ENCODE measurements at regions not wholly inside any gene's neighbourhood (a gene's known extent, or its start where the extent isn't known, plus 50 kb on each side); places are given as distances from the start of the nearest gene placed in this dataset.
A peak's percentile ranks its signal among the peaks of the same experiment; 100 is the strongest.
"Not testable (repeated sequence)": the region's sequence is repeated elsewhere in the genome, so short reads cannot be mapped to it uniquely, and the experiment has no call there.

DNA sequence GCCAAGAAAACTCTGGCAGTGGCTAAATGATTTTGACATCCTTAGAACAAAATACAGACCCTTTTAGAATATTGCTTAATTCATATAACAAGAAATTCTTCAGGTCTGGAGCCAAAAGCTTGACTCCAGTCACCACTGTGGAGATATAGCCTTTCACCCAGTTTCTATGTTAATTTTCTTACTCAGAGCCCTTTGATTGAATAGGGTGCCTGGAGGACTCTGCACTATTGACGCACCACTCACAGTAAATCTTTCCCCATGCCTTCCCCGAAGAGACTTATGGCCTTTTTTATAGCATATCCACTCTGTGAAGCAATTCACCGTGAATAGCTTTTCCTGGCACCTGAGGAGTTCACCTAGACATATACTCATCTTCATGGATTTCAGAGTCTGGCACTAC, 613.8 kb downstream of the ZWINT start:
- no peak for DNase-seq (ENCODE audit: low read depth)
- H3K4me3 ChIP-seq (ENCODE audit: low read depth, low read length) = no peak overlapping the region
- TF ChIP-seq, protein P1, sequence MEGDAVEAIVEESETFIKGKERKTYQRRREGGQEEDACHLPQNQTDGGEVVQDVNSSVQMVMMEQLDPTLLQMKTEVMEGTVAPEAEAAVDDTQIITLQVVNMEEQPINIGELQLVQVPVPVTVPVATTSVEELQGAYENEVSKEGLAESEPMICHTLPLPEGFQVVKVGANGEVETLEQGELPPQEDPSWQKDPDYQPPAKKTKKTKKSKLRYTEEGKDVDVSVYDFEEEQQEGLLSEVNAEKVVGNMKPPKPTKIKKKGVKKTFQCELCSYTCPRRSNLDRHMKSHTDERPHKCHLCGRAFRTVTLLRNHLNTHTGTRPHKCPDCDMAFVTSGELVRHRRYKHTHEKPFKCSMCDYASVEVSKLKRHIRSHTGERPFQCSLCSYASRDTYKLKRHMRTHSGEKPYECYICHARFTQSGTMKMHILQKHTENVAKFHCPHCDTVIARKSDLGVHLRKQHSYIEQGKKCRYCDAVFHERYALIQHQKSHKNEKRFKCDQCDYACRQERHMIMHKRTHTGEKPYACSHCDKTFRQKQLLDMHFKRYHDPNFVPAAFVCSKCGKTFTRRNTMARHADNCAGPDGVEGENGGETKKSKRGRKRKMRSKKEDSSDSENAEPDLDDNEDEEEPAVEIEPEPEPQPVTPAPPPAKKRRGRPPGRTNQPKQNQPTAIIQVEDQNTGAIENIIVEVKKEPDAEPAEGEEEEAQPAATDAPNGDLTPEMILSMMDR (IDR thresholded peaks at IDR 0.05; ENCODE audit: insufficient read depth, low read depth, low read length) = no peak

DNA sequence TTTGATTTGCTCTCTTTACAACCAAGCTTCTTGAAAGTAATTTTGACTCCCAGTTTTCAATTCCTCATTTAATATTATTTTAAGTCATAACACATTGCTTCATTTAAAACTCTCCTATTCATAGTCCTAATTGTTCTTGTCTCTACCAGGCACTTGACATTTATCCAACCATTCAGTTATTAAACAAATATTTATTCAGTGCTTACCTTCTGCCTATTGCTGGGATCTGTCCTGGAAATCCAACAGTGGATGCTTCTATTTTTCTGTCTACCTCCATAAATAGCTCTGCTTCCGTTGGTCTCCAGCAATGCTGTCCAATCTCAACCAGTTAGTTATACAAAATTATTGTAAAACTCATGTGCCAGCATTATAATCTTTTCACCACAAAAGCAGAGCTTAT, 615.1 kb downstream of the ZWINT start:
- no peak overlapping the region for H3K4me3 ChIP-seq (ENCODE audit: low read depth, low read length)
- no peak for DNase-seq (ENCODE audit: low read depth)
- TF ChIP-seq, protein P1 (IDR thresholded peaks at IDR 0.05; ENCODE audit: insufficient read depth, low read depth, low read length) = no peak

DNA sequence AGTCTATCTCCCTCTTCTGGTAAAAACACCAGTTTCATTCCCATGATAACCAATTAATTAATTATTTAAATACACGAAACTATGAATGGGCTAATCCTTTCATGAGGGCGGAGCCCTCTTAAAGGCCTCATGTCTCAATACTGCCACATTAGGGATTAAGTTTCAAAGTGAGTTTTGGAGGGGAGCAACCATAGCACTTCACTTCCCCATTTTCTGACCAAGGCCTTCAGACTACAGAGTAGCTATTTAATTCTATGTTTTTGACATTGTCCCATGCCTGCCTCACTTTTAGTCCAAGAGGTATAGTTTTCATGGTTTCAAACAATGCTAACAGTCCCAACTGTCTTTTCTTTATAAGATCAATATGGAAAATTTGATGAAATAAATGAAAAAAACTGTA, 618.6 kb downstream of the ZWINT start:
- TF ChIP-seq, protein P1 (IDR thresholded peaks at IDR 0.05; ENCODE audit: insufficient read depth, low read depth, low read length) = no peak
- no peak for DNase-seq (ENCODE audit: low read depth)
- H3K4me3 ChIP-seq (ENCODE audit: low read depth, low read length) = no peak overlapping the region

DNA sequence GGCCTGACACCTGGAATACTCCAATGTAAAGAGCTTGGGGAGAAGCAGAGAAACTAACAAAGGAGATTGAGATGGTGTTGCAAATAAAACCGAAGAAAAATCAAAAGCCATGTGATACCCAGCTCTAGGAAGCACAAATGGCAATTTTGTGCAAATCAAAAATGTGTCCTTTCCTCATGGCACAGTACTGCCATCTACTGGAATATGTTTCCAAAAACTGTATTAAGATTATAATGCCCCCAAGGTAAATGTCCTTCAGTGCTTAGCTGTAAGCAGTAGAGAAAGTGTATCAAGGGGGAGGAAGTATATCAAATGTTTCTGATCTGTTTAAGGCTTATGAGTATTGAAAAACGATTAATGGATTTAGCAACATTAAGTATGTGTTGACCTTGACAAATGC, 620.3 kb downstream of the ZWINT start:
- DNase-seq (ENCODE audit: low read depth) = peak; percentile 1
- H3K4me3 ChIP-seq (ENCODE audit: low read depth, low read length) = not testable (repeated sequence)

DNA sequence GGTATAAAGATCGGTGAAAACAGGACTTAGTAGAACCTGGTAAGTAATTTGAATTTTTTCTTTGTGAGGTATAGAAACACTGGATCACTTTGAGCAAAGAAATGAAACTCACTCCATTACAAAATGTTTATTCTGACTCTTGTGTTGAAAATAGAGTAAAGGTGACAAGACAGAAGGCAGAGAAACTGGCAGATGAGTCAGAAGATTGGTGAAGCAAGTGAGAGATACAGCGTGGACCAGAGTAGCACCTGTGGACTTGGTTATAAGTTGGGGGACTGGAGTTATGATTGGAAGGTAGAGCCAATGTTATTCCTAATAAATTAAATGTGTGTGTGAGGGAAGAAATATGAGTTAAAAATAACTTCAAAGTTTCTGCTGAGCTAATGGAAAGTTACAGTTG, 620.9 kb downstream of the ZWINT start:
- H3K4me3 ChIP-seq (ENCODE audit: low read depth, low read length) = no peak overlapping the region
- DNase-seq (ENCODE audit: low read depth) = no peak
- TF ChIP-seq, protein P1 (IDR thresholded peaks at IDR 0.05; ENCODE audit: insufficient read depth, low read depth, low read length) = no peak

DNA sequence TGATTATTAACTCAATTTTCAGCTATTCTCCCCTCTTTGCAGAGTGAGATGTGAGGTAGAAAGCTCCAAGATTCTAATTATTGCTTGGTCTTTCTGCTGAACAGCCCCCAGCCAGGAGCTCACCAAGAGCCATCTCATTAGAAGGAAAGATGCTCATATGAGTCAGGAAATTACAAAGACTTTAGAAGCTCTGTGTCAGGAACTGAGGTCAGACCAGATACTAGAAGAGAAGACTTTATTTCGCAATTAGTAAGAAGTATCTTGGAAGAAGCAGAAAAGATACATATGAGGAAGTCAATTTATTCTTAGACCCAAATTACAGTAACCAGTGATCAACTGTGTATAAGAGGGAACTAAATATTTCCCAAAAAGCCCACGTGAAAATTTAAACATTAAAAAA, 626.9 kb downstream of the ZWINT start:
- no peak overlapping the region for H3K4me3 ChIP-seq (ENCODE audit: low read depth, low read length)

DNA sequence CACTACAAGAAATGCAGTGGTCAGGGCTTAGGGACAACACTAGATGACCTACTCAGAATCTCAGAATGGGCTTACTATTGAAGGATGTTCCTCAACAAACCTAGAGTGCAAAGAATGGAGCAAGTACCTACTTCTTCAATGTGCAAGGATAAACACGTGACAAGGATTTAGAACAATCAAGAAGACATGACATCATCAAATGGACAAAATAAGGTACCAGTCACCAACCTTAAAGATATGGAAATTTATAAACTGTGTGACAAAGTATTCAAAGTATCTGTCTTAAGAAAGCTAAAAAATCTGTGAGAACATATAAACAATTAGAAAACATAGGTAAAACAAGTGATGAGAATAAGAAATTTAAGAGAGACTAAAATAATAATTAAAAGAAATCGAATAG, 656.1 kb downstream of the ZWINT start:
- no peak for DNase-seq (ENCODE audit: low read depth)
- no peak overlapping the region for H3K4me3 ChIP-seq (ENCODE audit: low read depth, low read length)
- TF ChIP-seq, protein P1 (IDR thresholded peaks at IDR 0.05; ENCODE audit: insufficient read depth, low read depth, low read length) = no peak

More for the DNA sequence above, 626.9 kb downstream of the ZWINT start:
- DNase-seq (ENCODE audit: low read depth) = no peak
- TF ChIP-seq, protein P1 (IDR thresholded peaks at IDR 0.05; ENCODE audit: insufficient read depth, low read depth, low read length) = no peak
